GM23338 (cell line): ENCODE measurements at regions not wholly inside any gene's neighbourhood (a gene's known extent, or its start where the extent isn't known, plus 50 kb on each side); places are given as distances from the start of the nearest gene placed in this dataset.

Experiments
- ATAC-seq: fragments of 200-7000 bp; cut with Tn5 transposase; 3 replicates; pipeline ENCODE4 v1.9.1; 2020
- DNase-seq: peaks from one replicate; pipeline ENCODE4 v3.0.0-alpha.2; 2015; ENCODE audit warnings: low spot score
- H2AFZ ChIP-seq: fragments of 200-600 bp; sonication (generic); 2 replicates; pipeline ENCODE4 v1.8.0; 2016; ENCODE audit warnings: antibody characterized with exemption, mild to moderate bottlenecking, moderate library complexity
- H3F3A ChIP-seq: fragments of 200-600 bp; sonication (generic); replicated peaks from 2 replicates; pipeline ENCODE4 v1.8.0; 2017; ENCODE audit warnings: antibody characterized with exemption, mixed run types, low read depth
- H3K27ac ChIP-seq: fragments of 200-600 bp; sonication (generic); 2 replicates; pipeline ENCODE4 v1.6.1; 2016; ENCODE audit warnings: low read depth
- H3K27me3 ChIP-seq: fragments of 200-600 bp; sonication (generic); 2 replicates; pipeline ENCODE4 v1.8.0; 2016; ENCODE audit warnings: mild to moderate bottlenecking, mixed run types, moderate library complexity; ENCODE audit not compliant: insufficient read depth
- H3K36me3 ChIP-seq: fragments of 200-600 bp; sonication (generic); 2 replicates; pipeline ENCODE4 v1.8.0; 2016; ENCODE audit warnings: mild to moderate bottlenecking; ENCODE audit not compliant: insufficient read depth
- H3K4me1 ChIP-seq: fragments of 200-600 bp; sonication (generic); 2 replicates; pipeline ENCODE4 v1.8.0; 2016; ENCODE audit warnings: mild to moderate bottlenecking, moderate library complexity; ENCODE audit not compliant: insufficient read depth
- H3K4me2 ChIP-seq: fragments of 200-600 bp; sonication (generic); 2 replicates; pipeline ENCODE4 v1.7.1; 2017; ENCODE audit warnings: mixed run types
- H3K4me3 ChIP-seq: fragments of 200-600 bp; sonication (generic); 2 replicates; pipeline ENCODE4 v1.6.1; 2016; ENCODE audit warnings: mixed run types
- H3K79me2 ChIP-seq: fragments of 200-600 bp; sonication (generic); replicated peaks from 2 replicates; pipeline ENCODE4 v1.8.0; 2017; ENCODE audit warnings: mild to moderate bottlenecking; ENCODE audit not compliant: insufficient read depth
- H3K9me2 ChIP-seq: fragments of 200-600 bp; sonication (generic); 2 replicates; pipeline ENCODE4 v1.8.0; 2017; ENCODE audit not compliant: insufficient read depth
- H4K20me1 ChIP-seq: fragments of 200-600 bp; sonication (generic); replicated peaks from 2 replicates; pipeline ENCODE4 v1.8.0; 2017; ENCODE audit warnings: mild to moderate bottlenecking; ENCODE audit not compliant: insufficient read depth
- H3K27ac Mint-ChIP-seq: 2 replicates; pipeline ENCODE4 v1.8.0; 2020; ENCODE audit warnings: inconsistent platforms, mild to moderate bottlenecking, moderate library complexity, mixed read lengths
- H3K27me3 Mint-ChIP-seq: 3 replicates; pipeline ENCODE4 v1.8.0; 2022; ENCODE audit warnings: low read depth, mild to moderate bottlenecking, moderate library complexity, mixed read lengths, inconsistent platforms; ENCODE audit not compliant: insufficient read depth, poor library complexity
- H3K36me3 Mint-ChIP-seq: 3 replicates; pipeline ENCODE4 v1.8.0; 2021; ENCODE audit warnings: low read depth, mild to moderate bottlenecking, inconsistent platforms, moderate library complexity, mixed read lengths
- H3K4me1 Mint-ChIP-seq: 3 replicates; pipeline ENCODE4 v1.8.0; 2020; ENCODE audit warnings: mild to moderate bottlenecking, inconsistent platforms, mixed read lengths
- H3K4me3 Mint-ChIP-seq: 3 replicates; pipeline ENCODE4 v1.8.0; 2021; ENCODE audit warnings: moderate library complexity, mild to moderate bottlenecking, inconsistent platforms, mixed read lengths
- H3K9me3 Mint-ChIP-seq: 3 replicates; pipeline ENCODE4 v1.8.0; 2020; ENCODE audit warnings: moderate library complexity, mild to moderate bottlenecking, inconsistent platforms, mixed read lengths
- EZH2 ChIP-seq: fragments of 200-600 bp; sonication (generic); IDR thresholded peaks from one replicate; pipeline ENCODE4 v1.8.0; 2017; ENCODE audit warnings: antibody characterized with exemption, mild to moderate bottlenecking, low read depth; ENCODE audit not compliant: unreplicated experiment
- EZH2phosphoT487 ChIP-seq: fragments of 200-600 bp; sonication (generic); IDR thresholded peaks from one replicate; pipeline ENCODE4 v1.8.1; 2018; ENCODE audit warnings: antibody characterized with exemption; ENCODE audit not compliant: unreplicated experiment
- TF ChIP-seq, protein P1 (sequence below): fragments of 250-450 bp; sonication (Bioruptor Pico); IDR thresholded peaks from 2 replicates; pipeline ENCODE4 v1.5.0; 2020; ENCODE audit warnings: mild to moderate bottlenecking, moderate library complexity
- TF ChIP-seq, protein P2 (sequence below), 2 experiments: fragments of 200-600 bp in 1 of 2; sonication (generic) in 1 of 2; conservative IDR thresholded peaks; 2 replicates each; pipeline versions ENCODE4 v1.5.1 to v1.6.1; 2016 to 2017; ENCODE audit warnings: antibody characterized with exemption in 2 of 2, low read depth in 2 of 2, mild to moderate bottlenecking in 2 of 2, moderate library complexity in 1 of 2
- TF ChIP-seq, protein P3 (sequence below): IDR thresholded peaks from 2 replicates; pipeline ENCODE4 v1.6.1; 2016; ENCODE audit warnings: antibody characterized with exemption

DNA sequence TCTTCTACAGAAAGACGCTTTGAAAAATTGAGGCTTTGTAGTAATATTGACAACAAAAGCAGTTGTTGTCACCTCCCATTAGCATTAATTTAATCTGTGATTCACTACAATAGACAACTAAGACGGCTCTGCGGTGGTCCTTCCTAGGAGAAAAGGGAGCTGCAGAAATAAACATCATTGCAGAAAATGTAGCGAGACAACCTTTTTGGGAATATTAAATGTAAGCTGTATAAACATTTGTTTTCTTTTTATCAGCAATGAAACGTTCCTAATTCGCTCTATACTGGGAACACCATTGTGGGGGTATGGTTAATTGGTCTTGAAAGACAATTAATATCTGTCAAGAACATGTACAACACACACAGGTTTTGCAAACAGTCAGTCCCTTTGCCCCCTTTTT, 583.3 kb upstream of the TENM3 start (continued):
- TF ChIP-seq, protein P1, sequence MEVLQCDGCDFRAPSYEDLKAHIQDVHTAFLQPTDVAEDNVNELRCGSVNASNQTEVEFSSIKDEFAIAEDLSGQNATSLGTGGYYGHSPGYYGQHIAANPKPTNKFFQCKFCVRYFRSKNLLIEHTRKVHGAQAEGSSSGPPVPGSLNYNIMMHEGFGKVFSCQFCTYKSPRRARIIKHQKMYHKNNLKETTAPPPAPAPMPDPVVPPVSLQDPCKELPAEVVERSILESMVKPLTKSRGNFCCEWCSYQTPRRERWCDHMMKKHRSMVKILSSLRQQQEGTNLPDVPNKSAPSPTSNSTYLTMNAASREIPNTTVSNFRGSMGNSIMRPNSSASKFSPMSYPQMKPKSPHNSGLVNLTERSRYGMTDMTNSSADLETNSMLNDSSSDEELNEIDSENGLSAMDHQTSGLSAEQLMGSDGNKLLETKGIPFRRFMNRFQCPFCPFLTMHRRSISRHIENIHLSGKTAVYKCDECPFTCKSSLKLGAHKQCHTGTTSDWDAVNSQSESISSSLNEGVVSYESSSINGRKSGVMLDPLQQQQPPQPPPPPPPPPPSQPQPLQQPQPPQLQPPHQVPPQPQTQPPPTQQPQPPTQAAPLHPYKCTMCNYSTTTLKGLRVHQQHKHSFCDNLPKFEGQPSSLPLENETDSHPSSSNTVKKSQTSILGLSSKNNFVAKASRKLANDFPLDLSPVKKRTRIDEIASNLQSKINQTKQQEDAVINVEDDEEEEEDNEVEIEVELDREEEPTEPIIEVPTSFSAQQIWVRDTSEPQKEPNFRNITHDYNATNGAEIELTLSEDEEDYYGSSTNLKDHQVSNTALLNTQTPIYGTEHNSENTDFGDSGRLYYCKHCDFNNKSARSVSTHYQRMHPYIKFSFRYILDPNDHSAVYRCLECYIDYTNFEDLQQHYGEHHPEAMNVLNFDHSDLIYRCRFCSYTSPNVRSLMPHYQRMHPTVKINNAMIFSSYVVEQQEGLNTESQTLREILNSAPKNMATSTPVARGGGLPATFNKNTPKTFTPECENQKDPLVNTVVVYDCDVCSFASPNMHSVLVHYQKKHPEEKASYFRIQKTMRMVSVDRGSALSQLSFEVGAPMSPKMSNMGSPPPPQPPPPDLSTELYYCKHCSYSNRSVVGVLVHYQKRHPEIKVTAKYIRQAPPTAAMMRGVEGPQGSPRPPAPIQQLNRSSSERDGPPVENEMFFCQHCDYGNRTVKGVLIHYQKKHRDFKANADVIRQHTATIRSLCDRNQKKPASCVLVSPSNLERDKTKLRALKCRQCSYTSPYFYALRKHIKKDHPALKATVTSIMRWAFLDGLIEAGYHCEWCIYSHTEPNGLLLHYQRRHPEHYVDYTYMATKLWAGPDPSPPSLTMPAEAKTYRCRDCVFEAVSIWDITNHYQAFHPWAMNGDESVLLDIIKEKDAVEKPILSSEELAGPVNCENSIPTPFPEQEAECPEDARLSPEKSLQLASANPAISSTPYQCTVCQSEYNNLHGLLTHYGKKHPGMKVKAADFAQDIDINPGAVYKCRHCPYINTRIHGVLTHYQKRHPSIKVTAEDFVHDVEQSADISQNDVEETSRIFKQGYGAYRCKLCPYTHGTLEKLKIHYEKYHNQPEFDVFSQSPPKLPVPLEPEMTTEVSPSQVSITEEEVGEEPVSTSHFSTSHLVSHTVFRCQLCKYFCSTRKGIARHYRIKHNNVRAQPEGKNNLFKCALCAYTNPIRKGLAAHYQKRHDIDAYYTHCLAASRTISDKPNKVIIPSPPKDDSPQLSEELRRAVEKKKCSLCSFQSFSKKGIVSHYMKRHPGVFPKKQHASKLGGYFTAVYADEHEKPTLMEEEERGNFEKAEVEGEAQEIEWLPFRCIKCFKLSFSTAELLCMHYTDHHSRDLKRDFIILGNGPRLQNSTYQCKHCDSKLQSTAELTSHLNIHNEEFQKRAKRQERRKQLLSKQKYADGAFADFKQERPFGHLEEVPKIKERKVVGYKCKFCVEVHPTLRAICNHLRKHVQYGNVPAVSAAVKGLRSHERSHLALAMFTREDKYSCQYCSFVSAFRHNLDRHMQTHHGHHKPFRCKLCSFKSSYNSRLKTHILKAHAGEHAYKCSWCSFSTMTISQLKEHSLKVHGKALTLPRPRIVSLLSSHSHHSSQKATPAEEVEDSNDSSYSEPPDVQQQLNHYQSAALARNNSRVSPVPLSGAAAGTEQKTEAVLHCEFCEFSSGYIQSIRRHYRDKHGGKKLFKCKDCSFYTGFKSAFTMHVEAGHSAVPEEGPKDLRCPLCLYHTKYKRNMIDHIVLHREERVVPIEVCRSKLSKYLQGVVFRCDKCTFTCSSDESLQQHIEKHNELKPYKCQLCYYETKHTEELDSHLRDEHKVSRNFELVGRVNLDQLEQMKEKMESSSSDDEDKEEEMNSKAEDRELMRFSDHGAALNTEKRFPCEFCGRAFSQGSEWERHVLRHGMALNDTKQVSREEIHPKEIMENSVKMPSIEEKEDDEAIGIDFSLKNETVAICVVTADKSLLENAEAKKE (CRISPR knock-in tag) = no peak

DNA sequence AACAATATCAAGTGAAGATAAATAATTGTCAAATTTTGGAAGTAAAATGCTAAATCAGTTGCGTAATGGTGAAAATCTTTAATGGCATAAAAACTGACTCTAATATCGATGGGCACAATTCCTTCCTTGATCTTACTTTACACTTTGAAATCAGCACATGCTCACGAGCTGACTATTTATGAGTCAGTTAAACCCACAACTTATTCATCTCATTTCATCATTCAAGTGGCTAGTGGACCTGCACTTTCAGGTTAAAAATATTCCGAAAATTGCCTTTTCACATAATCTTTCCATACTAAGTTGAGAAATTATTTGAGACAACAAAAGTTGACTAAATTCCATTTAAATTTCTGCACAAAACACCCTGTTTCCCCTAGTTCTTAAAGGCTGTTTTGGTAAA, 582.1 kb upstream of the TENM3 start:
- H3K36me3 Mint-ChIP-seq = no peaks in the 10 kb centered on the region
- H3K27me3 ChIP-seq = no peaks in the 10 kb centered on the region
- H3K9me3 Mint-ChIP-seq = no peaks in the 10 kb centered on the region
- H2AFZ ChIP-seq = no peak overlapping the region
- ATAC-seq (no peak), DNase-seq (no peak)
- H3K27ac Mint-ChIP-seq = no peak overlapping the region
- no peaks in the 10 kb centered on the region; the same call in 1 of the 3 replicates for H3K4me1 Mint-ChIP-seq
- no peaks in the 10 kb centered on the region for H3K4me1 ChIP-seq
- no peaks in the 10 kb centered on the region for H4K20me1 ChIP-seq
- H3K9me2 ChIP-seq = peaks cover 3% of the 10 kb centered on the region; the same call in 1 of the 2 replicates
- no peak overlapping the region for H3K4me2 ChIP-seq
- no peaks in the 10 kb centered on the region for H3K27me3 Mint-ChIP-seq
- H3K27ac ChIP-seq = no peak overlapping the region
- TF ChIP-seq EZH2phosphoT487 (no peak), EZH2 (no peak)
- TF ChIP-seq, protein P2, sequence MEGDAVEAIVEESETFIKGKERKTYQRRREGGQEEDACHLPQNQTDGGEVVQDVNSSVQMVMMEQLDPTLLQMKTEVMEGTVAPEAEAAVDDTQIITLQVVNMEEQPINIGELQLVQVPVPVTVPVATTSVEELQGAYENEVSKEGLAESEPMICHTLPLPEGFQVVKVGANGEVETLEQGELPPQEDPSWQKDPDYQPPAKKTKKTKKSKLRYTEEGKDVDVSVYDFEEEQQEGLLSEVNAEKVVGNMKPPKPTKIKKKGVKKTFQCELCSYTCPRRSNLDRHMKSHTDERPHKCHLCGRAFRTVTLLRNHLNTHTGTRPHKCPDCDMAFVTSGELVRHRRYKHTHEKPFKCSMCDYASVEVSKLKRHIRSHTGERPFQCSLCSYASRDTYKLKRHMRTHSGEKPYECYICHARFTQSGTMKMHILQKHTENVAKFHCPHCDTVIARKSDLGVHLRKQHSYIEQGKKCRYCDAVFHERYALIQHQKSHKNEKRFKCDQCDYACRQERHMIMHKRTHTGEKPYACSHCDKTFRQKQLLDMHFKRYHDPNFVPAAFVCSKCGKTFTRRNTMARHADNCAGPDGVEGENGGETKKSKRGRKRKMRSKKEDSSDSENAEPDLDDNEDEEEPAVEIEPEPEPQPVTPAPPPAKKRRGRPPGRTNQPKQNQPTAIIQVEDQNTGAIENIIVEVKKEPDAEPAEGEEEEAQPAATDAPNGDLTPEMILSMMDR (conservative IDR thresholded peaks at IDR 0.05; ENCODE audit: low read depth in 2 of 2) = no peak
- TF ChIP-seq, protein P3, sequence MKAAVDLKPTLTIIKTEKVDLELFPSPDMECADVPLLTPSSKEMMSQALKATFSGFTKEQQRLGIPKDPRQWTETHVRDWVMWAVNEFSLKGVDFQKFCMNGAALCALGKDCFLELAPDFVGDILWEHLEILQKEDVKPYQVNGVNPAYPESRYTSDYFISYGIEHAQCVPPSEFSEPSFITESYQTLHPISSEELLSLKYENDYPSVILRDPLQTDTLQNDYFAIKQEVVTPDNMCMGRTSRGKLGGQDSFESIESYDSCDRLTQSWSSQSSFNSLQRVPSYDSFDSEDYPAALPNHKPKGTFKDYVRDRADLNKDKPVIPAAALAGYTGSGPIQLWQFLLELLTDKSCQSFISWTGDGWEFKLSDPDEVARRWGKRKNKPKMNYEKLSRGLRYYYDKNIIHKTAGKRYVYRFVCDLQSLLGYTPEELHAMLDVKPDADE = no peak
- H3K79me2 ChIP-seq = no peaks in the 10 kb centered on the region
- no peaks in the 10 kb centered on the region for H3K36me3 ChIP-seq
- no peaks in the 10 kb centered on the region for H3F3A ChIP-seq
- no peak overlapping the region for H3K4me3 ChIP-seq
- no peak overlapping the region for H3K4me3 Mint-ChIP-seq
